ENCODE measurements at regions not wholly inside any gene's neighbourhood (a gene's known extent, or its start where the extent isn't known, plus 50 kb on each side); places are given as distances from the start of the nearest gene placed in this dataset.

DNA sequence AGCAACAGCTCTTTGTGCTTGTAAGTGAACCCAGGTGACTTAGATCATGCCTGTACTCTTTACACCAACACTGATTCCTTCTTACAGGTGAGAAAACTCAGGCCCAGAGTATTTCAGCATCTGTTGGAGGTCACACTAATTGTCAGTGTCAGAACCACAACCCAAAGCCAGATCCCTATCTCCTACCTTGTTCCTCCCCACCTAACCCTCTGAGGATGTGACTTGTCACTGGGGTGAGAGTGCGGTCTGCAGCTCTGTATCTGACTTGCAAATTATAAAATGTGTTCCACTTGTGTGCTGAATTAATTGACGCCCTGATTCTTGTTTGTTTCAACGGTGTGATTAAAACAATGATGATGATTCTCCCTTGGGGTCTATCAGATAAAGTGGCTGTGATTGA, 232.5 kb upstream of the KCNG1 start:
- H3K27ac ChIP-seq (ENCODE audit: insufficient read depth, low read depth, low read length) = no peak overlapping the region
- no peak overlapping the region for H3K4me3 ChIP-seq (replicated peaks in 1 of 3; ENCODE audit: insufficient read depth in 1 of 3, low read depth in 1 of 3, low read length in 3 of 3)
- FAIRE-seq (no peak), DNase-seq (ENCODE audit: low read depth, low spot score) (no peak)
- BruUV-seq (replicated peaks) = no TSS peak
- dilution Hi-C loops (cut with MboI; ENCODE audit: extremely low pct_ligation_motif_present, low sequenced_read_pairs) (no loop called here), intact Hi-C loops (cut with micrococcal nuclease) (no loop called here)
- no peaks in the 10 kb centered on the region for H3K4me1 ChIP-seq (ENCODE audit: control insufficient read depth, extremely low read depth, insufficient read depth, low read length)
- no peaks in the 10 kb centered on the region for H4K20me1 ChIP-seq (replicated peaks; ENCODE audit: control insufficient read depth, extremely low read depth, insufficient read depth, low read length)
- H3K27me3 ChIP-seq (ENCODE audit: control insufficient read depth in 2 of 2, insufficient read depth in 2 of 2, low read length in 2 of 2) = peaks cover 5 to 11% of the 10 kb centered on the region in 2 experiments
- H3K4me2 ChIP-seq (ENCODE audit: insufficient read depth, low read length) = no peak overlapping the region
- TF ChIP-seq, protein P1, sequence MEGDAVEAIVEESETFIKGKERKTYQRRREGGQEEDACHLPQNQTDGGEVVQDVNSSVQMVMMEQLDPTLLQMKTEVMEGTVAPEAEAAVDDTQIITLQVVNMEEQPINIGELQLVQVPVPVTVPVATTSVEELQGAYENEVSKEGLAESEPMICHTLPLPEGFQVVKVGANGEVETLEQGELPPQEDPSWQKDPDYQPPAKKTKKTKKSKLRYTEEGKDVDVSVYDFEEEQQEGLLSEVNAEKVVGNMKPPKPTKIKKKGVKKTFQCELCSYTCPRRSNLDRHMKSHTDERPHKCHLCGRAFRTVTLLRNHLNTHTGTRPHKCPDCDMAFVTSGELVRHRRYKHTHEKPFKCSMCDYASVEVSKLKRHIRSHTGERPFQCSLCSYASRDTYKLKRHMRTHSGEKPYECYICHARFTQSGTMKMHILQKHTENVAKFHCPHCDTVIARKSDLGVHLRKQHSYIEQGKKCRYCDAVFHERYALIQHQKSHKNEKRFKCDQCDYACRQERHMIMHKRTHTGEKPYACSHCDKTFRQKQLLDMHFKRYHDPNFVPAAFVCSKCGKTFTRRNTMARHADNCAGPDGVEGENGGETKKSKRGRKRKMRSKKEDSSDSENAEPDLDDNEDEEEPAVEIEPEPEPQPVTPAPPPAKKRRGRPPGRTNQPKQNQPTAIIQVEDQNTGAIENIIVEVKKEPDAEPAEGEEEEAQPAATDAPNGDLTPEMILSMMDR (IDR thresholded peaks at IDR 0.05; ENCODE audit: extremely low read depth in 1 of 2, insufficient read depth in 1 of 2, low read depth in 1 of 2, low read length in 2 of 2) = no peak
- TF ChIP-seq EZH2 (IDR thresholded peaks at IDR 0.05; ENCODE audit: borderline replicate concordance, low read depth, low read length, severe bottlenecking) (no peak), POLR2A (IDR thresholded peaks at IDR 0.05; ENCODE audit: low read depth, low read length) (no peak), GATA2 (IDR thresholded peaks at IDR 0.05; ENCODE audit: insufficient read depth, insufficient read length, low read depth, low read length) (no peak), POLR2AphosphoS5 (IDR thresholded peaks at IDR 0.05; ENCODE audit: insufficient read depth, low read depth, low read length) (no peak), FOS (IDR thresholded peaks at IDR 0.05; ENCODE audit: borderline replicate concordance, insufficient read depth, low read length) (no peak), JUN (IDR thresholded peaks at IDR 0.05; ENCODE audit: borderline replicate concordance, insufficient read depth, insufficient read length, low read depth) (no peak), MYC (IDR thresholded peaks at IDR 0.05; ENCODE audit: low read depth, low read length) (no peak)
- TF ChIP-seq, protein P2, sequence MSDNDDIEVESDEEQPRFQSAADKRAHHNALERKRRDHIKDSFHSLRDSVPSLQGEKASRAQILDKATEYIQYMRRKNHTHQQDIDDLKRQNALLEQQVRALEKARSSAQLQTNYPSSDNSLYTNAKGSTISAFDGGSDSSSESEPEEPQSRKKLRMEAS (IDR thresholded peaks at IDR 0.05; ENCODE audit: insufficient read depth, insufficient read length) = no peak
- H3K9me1 ChIP-seq (replicated peaks; ENCODE audit: control insufficient read depth, extremely low read depth, insufficient read depth, low read length) = no peaks in the 10 kb centered on the region
- CTCF ChIA-PET = interaction anchor here (2.7 kb wide), 1 partner anchor 240 kb away, joined by 10 read pairs; no protein-coding TSS in a partner anchor
- no peaks in the 10 kb centered on the region for H3K36me3 ChIP-seq (ENCODE audit: control insufficient read depth in 2 of 2, extremely low read depth in 1 of 2, insufficient read depth in 2 of 2, low read length in 2 of 2)
- no peak overlapping the region for H3K9ac ChIP-seq (replicated peaks; ENCODE audit: extremely low read depth, insufficient read depth, low read length)
- no peaks in the 10 kb centered on the region for H3K9me3 ChIP-seq (replicated peaks; ENCODE audit: control insufficient read depth, insufficient read depth, low read length)
- no peaks in the 10 kb centered on the region for H3K79me2 ChIP-seq (ENCODE audit: control insufficient read depth, insufficient read depth, low read length)
- POLR2A ChIA-PET = no interaction called here
- no peak overlapping the region for H2AFZ ChIP-seq (ENCODE audit: low read depth, low read length)
